Right hindlimb (tissue), 1 donor: ENCODE measurements at regions not wholly inside any gene's neighbourhood (a gene's known extent, or its start where the extent isn't known, plus 50 kb on each side); places are given as distances from the start of the nearest gene placed in this dataset.
"Not testable (repeated sequence)": the region's sequence is repeated elsewhere in the genome, so short reads cannot be mapped to it uniquely, and the experiment has no call there.

Experiments used
- DNase-seq: peaks from one replicate; pipeline ENCODE4 v3.0.0-alpha.2; 2018

- no peak for DNase-seq
Observed at GRCh38 chr2:12515871-12516270, 200.9 kb upstream of the TRIB2 start.

GRCh38 chr2:12533337-12534005, 183.3 kb upstream of the TRIB2 start:
- no peak for DNase-seq

- no peak for DNase-seq
Observed at GRCh38 chr2:12534646-12535263, 182.0 kb upstream of the TRIB2 start.

DNA sequence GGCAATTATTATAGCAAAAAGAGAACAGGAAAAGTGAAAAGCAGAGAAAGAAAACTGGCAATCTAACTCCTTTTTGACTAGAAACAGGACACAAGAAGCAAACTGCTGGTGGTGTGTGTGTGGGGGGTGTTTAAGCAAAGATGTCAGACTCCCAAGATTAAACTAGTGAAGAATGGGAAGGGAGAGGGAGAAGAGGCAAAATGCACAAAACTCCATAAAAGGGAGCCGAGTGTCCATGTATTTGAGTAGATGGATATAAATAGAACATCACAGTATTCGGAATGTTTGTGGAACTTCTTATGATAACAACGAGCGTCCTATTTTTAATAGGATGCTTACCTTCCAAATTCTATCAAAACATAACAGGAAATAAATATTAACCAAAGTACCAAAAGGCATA, 179.8 kb upstream of the TRIB2 start:
- DNase-seq = no peak

- DNase-seq = no peak
Observed at GRCh38 chr2:12538138-12538694, 178.5 kb upstream of the TRIB2 start.

GRCh38 chr2:12539336-12539735, 177.4 kb upstream of the TRIB2 start:
- no peak for DNase-seq

DNA sequence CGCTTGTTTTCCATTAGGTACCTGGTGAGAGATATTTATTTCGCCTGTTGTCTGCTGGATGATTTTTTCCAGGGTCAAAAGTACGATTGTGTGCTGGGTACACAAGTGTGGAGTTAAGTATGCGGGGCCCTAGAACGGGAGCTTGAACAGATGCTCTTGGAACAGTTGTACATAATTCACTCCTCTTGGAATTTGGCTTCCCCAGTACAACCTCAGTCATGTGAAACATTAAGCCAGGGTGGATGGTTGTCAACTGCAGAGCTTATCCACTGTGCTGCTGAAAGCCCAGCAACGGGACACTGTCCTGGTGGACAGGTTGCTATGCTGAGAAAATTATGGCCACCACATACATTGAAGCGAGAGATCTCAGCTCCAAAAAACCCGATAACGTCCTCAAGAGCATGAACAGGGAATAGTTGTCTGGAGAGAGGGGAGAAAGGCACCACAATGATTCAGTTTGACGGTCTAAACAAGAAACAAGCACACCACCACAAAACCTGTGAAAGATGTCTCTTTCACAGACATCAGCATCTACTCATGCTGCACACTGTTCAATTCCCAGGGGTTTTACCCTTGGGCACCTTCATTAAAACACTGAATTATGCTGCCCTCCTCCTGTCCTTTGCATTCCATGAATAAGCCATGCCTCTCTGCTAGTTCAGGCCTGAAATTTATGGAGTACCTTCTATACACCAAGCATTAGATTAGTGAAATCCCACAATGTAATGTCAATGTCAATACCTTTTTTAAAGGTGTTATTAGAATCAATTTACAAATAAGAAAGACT, 176.8 kb upstream of the TRIB2 start:
- peak; percentile 49 for DNase-seq

DNA sequence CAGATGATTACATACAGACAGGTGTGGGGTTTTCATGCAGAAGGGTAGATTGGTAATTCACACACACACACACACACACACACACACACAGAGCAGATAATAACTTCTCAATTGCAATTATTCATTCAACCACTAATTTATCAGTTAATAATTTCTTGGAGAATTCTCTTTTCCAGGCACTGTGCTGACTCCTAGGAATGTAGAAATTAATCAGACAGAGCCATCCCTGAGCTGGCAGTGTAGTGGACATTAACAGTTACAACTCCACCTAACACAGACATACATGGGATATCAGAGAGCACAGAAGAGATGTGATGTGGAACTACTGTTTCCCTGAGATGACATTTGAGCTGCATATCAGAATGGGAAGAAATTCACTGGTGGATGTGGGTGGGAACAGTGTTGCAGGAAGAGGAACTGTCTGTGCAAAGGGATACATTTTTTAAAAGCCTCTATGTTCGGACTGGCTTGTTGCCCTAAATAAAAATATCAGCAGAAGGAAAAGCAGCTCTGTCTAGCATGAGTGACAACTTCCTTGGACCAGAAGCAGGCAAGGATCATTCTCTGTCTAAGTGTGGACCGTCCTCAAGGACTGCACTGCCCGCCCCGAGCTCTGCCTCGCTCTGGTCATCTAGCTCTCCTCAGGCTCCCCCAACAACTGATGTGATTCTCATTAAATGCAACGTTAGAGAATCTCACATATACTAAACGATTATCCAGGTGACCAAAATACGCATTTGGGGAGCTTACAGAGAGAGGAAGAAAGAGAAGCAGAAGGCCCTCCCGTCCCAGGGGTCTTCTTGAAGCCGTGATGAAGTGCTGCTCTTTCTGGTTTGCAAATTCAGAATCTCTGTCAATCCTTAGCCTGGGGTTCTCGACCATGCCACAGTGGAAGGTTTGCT, 173.4 kb upstream of the TRIB2 start:
- no peak for DNase-seq

GRCh38 chr2:12543978-12544558, 172.7 kb upstream of the TRIB2 start:
- no peak for DNase-seq

DNA sequence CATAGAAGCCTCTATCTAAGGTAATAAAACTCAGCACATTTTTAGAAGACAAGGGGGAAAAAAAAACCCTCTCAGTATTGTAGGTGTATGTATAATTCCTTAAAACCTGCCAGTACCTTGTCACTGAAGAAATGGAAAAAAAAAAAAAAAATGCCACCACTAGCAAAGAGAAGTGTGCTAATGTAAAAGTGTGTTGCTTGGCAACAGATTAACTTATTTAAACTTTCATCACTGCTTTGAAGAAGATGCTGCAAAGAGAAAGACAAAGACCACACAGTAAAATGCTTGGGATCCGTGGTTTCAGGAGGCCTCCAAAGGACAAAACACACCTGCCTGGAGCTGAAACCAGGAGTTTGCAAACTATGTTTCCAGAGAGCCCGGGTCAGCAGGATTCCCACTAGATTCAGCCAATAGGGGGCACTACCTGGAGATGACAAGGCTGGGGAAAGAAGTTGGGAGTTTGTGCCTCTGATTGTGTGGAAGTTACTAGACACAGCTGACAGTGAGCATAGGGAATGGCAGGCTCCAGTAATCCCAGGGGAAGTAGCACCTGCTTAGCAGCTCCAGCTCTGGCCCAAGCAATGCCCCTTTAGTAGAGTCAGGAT, 169.1 kb upstream of the TRIB2 start:
- DNase-seq = no peak

DNA sequence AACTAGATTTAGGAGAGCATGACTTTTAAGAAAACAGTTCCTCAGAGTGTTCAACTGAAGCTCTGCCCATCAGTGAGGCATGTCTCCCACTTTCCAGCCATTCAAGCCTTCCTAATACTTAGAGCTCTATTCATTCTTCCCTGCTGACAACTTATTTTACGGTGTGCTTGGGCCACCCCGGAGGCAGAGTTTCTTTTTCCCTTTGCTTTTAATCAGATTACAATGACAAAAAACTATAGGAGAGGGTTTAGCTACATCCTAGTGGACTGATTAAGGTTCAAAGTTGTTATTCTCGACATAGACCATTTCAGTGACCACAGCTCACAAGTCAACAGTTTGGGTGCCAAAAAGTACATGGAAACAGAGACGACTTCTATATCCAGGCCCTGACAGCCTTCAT, 167.8 kb upstream of the TRIB2 start:
- DNase-seq = no peak

DNA sequence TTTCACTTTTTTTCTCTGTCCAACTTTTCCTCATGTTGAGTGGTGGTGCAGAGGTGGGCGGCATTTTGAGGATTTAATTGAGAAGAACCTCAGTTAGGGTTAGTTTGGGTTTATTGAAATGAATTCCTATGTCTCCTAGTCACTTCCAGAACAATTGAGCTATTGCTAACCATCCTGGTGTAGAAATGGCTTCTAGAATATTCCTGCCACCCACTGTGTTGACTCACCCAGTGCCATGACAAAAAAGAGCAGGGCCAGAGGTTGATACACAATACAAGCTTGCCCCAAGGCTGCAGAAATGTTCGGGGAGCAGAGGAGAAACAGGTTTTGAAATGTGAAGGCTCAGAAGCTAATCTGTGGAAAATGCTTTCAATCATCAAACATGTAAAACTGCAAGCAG, 167.1 kb upstream of the TRIB2 start:
- no peak for DNase-seq

- DNase-seq = no peak
Observed at GRCh38 chr2:12552092-12552491, 164.6 kb upstream of the TRIB2 start.

DNA sequence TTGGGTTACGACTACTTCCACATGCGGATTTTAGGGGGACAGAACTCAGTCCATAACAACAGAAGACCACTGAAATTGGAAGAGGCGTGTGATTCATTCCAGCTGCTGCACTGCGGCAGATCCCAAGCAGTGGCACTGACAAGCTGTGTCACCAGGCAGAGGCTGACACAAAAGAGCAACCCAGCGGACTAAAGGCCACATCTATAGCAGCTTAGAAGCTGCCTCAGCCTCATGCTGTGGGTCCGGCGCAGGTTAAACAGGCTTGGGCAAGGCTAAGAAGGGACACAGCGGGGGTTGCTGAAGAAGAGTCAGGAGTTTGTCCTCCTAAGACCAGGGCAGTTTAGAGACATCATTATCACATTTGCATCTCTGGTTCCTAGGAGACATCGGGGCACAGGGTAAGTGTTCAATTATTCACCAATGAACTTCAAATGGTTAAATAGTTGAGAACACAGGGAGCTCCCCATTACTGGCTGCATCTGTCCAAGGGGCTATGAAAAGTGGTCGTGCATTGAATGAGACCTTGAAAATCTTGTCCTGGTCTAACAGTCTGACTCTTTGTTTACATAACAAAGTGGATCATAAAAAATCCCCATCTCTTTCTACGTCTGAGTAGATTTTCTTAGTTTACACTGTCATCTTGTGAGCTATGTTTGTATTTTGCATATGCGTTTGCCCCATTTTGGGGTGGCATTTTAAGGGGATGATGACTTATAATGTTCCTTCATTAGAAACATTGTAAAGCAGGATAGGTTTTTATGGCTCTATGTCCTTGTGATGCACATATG, 162.3 kb upstream of the TRIB2 start:
- no peak for DNase-seq

DNA sequence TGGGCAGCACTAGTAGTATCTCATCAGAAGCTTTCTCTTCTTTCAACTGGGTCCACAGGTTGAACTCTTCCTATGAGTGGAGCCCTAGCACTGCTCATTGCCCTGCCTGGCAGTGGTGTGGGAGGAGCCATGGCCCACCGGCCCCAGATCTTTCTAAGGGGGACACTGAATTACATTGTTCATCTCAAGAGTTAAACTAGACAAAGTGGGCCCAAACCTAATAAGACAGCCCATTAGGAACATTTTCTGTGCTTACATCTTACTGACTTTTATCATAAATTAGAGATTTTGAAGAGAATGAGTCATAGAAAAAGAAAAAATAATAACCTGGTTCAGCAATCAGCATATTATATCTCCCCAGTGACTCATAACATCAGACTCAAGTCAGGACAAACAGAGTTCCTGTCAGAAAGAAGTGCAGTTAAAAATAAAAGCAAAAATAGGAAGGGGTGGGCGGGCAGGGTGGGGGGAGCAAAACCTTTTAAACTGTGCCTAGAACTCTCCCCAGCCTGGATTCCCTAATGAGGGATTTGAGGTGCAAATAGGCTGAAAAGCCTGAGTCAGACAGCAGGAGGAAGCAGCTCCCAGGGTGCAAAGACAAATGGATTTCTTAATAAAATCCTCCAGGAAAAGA, 161.6 kb upstream of the TRIB2 start:
- peak; percentile 44 for DNase-seq

DNA sequence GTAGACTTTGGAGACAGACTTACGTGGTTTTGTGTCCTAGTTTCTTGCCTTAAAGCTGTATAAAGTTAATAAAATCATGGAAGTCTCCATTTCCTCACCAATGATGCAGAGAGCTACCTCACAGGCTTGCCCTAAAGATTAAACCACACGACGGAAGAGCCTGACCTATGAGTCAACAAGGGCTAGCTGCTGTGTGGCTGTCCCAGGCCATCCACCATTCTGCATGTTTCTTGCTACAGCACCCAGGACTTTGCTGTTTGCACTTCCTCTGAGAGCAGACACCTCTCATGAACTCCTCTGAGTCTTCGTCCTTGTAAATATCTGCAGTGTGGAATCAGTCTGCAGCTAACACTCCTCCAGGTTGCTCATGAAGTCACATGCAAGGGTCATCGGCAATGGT, 160.0 kb upstream of the TRIB2 start:
- DNase-seq = no peak

- DNase-seq = no peak
Observed at GRCh38 chr2:12557688-12558087, 159.0 kb upstream of the TRIB2 start.

DNA sequence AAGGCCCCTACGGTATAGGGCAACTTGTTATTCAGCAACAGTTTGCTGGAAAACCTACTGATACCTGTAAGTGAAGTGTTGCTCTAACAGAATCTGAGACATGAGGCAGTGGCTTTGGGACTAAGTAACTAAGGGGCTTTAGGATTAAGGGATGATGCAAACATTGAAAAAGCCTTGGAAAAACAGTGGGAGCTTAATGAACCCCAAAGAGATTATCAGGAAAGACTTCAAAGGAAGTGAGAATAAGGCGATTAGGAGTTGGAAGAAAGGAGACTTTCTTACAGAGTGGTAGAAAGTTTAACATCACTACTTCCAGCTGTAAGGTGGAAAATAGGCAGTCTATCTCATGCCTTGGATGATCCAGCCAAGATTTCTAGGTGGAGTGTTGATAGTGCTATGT, 158.2 kb upstream of the TRIB2 start:
- DNase-seq = no peak

GRCh38 chr2:12560618-12561017, 156.1 kb upstream of the TRIB2 start:
- DNase-seq = no peak

DNA sequence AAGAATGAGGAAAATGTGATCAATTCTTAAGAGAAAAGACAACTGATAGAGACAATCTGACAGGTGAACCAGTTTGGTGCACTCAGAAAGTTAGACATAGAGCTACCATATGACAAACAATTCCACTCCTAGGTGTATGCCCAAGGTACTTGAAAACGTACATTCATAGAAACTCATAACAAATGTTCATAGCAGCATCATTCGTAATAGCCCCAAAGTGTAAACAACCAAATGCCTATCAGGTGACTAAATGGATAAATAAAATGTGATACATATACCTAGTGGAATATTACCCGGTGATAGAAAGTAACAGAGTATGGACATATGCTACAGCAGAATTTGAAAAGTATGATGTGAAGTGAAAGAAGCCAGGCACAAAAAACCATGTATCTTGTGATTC, 149.3 kb upstream of the TRIB2 start:
- no peak for DNase-seq

DNA sequence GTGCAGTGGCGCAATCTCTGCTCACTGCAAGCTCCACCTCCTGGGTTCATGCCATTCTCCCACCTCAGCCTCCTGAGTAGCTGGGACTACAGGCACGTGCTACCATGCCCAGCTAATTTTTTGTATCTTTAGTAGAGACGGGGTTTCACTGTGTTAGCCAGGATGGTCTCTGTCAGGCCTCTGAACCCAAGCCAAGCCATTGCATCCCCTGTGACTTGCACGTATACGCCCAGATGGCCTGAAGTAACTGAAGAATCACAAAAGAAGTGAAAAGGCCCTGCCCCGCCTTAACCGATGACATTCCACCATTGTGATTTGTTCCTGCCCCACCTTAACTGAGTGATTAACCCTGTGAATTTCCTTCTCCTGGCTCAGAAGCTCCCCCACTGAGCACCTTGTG, 147.2 kb upstream of the TRIB2 start:
- DNase-seq = not testable (repeated sequence)
